Astrocyte (in vitro differentiated cells and primary cell): ENCODE measurements at regions not wholly inside any gene's neighbourhood (a gene's known extent, or its start where the extent isn't known, plus 50 kb on each side); places are given as distances from the start of the nearest gene placed in this dataset.

ENCODE experiments used
- DNase-seq: peaks from one replicate; pipeline ENCODE4 v3.0.0-alpha.2; 2010; ENCODE audit warnings: low read depth
- FAIRE-seq: peaks from 2 replicates; lab custom pipeline; 2011; peaks lifted over from hg19 to GRCh38; lab: Jason Lieb, UNC
- H2AFZ ChIP-seq: 2 replicates; pipeline ENCODE4 v1.6.0; 2012; ENCODE audit warnings: low read depth, low read length, inconsistent platforms
- H3K27ac ChIP-seq: 2 replicates; pipeline ENCODE4 v1.5.1; 2011; ENCODE audit warnings: low read depth, low read length, inconsistent platforms
- H3K27me3 ChIP-seq: 2 replicates; pipeline ENCODE4 v1.6.0; 2011; ENCODE audit warnings: low read length, inconsistent platforms; ENCODE audit not compliant: insufficient read depth
- H3K36me3 ChIP-seq: 2 replicates; pipeline ENCODE4 v1.5.1; 2011; ENCODE audit warnings: low read length, inconsistent platforms; ENCODE audit not compliant: insufficient read depth
- H3K4me1 ChIP-seq: 2 replicates; pipeline ENCODE4 v1.5.1; 2011; ENCODE audit warnings: low read length, inconsistent platforms; ENCODE audit not compliant: insufficient read depth
- H3K4me2 ChIP-seq: 2 replicates; pipeline ENCODE4 v1.6.0; 2012; ENCODE audit warnings: low read length, inconsistent platforms
- H3K4me3 ChIP-seq: 2 replicates; pipeline ENCODE4 v1.5.1; 2011; ENCODE audit warnings: low read depth, mild to moderate bottlenecking, low read length, inconsistent platforms; ENCODE audit not compliant: insufficient read depth
- H3K79me2 ChIP-seq: 2 replicates; pipeline ENCODE4 v1.6.0; 2012; ENCODE audit warnings: mild to moderate bottlenecking, low read length, inconsistent platforms; ENCODE audit not compliant: insufficient read depth
- H3K9ac ChIP-seq: 2 replicates; pipeline ENCODE4 v1.6.0; 2012; ENCODE audit warnings: mild to moderate bottlenecking, low read length, inconsistent platforms
- H3K9me3 ChIP-seq: 2 replicates; pipeline ENCODE4 v1.5.1; 2012; ENCODE audit warnings: low read depth, mild to moderate bottlenecking, low read length, inconsistent platforms; ENCODE audit not compliant: insufficient read depth
- H4K20me1 ChIP-seq: 2 replicates; pipeline ENCODE4 v1.6.0; 2012; ENCODE audit warnings: low read length, inconsistent platforms; ENCODE audit not compliant: insufficient read depth
- H3K27ac Mint-ChIP-seq: one replicate; pipeline ENCODE4 v1.8.0; 2021; ENCODE audit warnings: mild to moderate bottlenecking, mixed read lengths; ENCODE audit not compliant: unreplicated experiment
- H3K27me3 Mint-ChIP-seq: one replicate; pipeline ENCODE4 v1.8.0; 2021; ENCODE audit warnings: low read depth, mixed read lengths; ENCODE audit not compliant: unreplicated experiment
- H3K36me3 Mint-ChIP-seq: one replicate; pipeline ENCODE4 v1.8.0; 2021; ENCODE audit warnings: low read depth, mixed read lengths; ENCODE audit not compliant: unreplicated experiment
- H3K4me1 Mint-ChIP-seq: one replicate; pipeline ENCODE4 v1.8.0; 2021; ENCODE audit warnings: low read depth, mixed read lengths; ENCODE audit not compliant: unreplicated experiment
- H3K4me3 Mint-ChIP-seq: one replicate; pipeline ENCODE4 v1.8.0; 2021; ENCODE audit warnings: mild to moderate bottlenecking, moderate library complexity, mixed read lengths; ENCODE audit not compliant: unreplicated experiment
- H3K9me3 Mint-ChIP-seq: one replicate; pipeline ENCODE4 v1.8.0; 2021; ENCODE audit warnings: mild to moderate bottlenecking, mixed read lengths; ENCODE audit not compliant: unreplicated experiment
- EZH2 ChIP-seq: IDR thresholded peaks from 2 replicates; pipeline ENCODE4 v1.6.1; 2012; ENCODE audit warnings: mild to moderate bottlenecking, low read length, inconsistent platforms; ENCODE audit not compliant: insufficient read depth
- TF ChIP-seq, protein P1 (sequence below): IDR thresholded peaks from 2 replicates; pipeline ENCODE4 v1.5.1; 2011; ENCODE audit warnings: low read depth, mild to moderate bottlenecking, inconsistent platforms, low read length, moderate library complexity; ENCODE audit not compliant: insufficient read depth

GRCh38 chr20:24799971-24800580, 149.0 kb upstream of the CST7 start:
- no peak overlapping the region for H3K4me3 ChIP-seq
- no peak overlapping the region for H3K27ac ChIP-seq
- TF ChIP-seq, protein P1, sequence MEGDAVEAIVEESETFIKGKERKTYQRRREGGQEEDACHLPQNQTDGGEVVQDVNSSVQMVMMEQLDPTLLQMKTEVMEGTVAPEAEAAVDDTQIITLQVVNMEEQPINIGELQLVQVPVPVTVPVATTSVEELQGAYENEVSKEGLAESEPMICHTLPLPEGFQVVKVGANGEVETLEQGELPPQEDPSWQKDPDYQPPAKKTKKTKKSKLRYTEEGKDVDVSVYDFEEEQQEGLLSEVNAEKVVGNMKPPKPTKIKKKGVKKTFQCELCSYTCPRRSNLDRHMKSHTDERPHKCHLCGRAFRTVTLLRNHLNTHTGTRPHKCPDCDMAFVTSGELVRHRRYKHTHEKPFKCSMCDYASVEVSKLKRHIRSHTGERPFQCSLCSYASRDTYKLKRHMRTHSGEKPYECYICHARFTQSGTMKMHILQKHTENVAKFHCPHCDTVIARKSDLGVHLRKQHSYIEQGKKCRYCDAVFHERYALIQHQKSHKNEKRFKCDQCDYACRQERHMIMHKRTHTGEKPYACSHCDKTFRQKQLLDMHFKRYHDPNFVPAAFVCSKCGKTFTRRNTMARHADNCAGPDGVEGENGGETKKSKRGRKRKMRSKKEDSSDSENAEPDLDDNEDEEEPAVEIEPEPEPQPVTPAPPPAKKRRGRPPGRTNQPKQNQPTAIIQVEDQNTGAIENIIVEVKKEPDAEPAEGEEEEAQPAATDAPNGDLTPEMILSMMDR: no peak
- TF ChIP-seq EZH2: no peak
- no peaks in the 10 kb centered on the region for H3K9me3 ChIP-seq
- Mint-ChIP-seq H3K36me3 (no peaks in the 10 kb centered on the region), H3K27me3 (peaks cover 19% of the 10 kb centered on the region), H3K4me1 (peaks cover 18% of the 10 kb centered on the region), H3K27ac (no peak overlapping the region), H3K9me3 (peaks cover 4% of the 10 kb centered on the region), H3K4me3 (no peak overlapping the region)
- no peaks in the 10 kb centered on the region for H3K27me3 ChIP-seq
- no peaks in the 10 kb centered on the region for H4K20me1 ChIP-seq
- H3K4me2 ChIP-seq: no peak overlapping the region
- no peak overlapping the region for H3K9ac ChIP-seq
- DNase-seq: no peak
- no peaks in the 10 kb centered on the region for H3K79me2 ChIP-seq
- no peak overlapping the region for H2AFZ ChIP-seq
- FAIRE-seq: no peak
- H3K4me1 ChIP-seq: peaks cover 11% of the 10 kb centered on the region
- no peaks in the 10 kb centered on the region for H3K36me3 ChIP-seq

DNA sequence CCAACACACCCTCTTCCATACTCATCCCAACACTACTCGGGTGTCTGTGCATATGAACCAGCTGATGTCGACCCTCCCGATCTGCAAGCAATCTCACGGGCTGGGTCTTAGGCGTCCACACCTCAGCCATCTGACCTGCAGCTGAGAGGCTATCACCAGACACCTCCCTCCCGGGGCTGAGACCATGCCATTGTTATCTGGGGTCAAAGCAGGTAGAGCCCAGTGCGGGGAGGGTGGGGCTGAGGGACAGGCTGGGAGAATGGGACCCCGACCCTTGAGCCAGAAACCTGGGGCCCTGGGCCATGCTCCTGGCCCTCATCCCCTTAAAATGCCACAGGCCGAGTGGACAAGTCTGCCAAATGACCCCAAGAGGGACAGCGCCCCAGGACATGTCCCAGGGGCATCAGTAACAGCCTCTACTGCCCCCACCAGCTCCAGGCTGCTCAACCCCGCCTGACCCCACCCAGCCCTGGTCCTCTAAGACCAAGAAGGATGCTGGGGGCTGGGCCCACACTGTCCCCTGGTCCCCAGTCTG, 146.7 kb upstream of the CST7 start:
- H3K79me2 ChIP-seq: no peaks in the 10 kb centered on the region
- FAIRE-seq: no peak

More for the DNA sequence above, 146.7 kb upstream of the CST7 start:
- H3K27ac Mint-ChIP-seq: no peak overlapping the region
- Histone ChIP-seq H3K4me2 (no peak overlapping the region), H3K4me3 (no peak overlapping the region), H3K4me1 (peaks cover 11% of the 10 kb centered on the region), H2AFZ (no peak overlapping the region), H4K20me1 (no peaks in the 10 kb centered on the region), H3K27ac (no peak overlapping the region), H3K9me3 (no peaks in the 10 kb centered on the region), H3K9ac (no peak overlapping the region), H3K27me3 (no peaks in the 10 kb centered on the region), H3K36me3 (no peaks in the 10 kb centered on the region)
- TF ChIP-seq, protein P1: no peak
- no peak for TF ChIP-seq EZH2
- DNase-seq: no peak
- H3K36me3 Mint-ChIP-seq: no peaks in the 10 kb centered on the region
- peaks cover 4% of the 10 kb centered on the region for H3K9me3 Mint-ChIP-seq
- H3K4me3 Mint-ChIP-seq: no peak overlapping the region
- peaks cover 28% of the 10 kb centered on the region for H3K27me3 Mint-ChIP-seq
- H3K4me1 Mint-ChIP-seq: peaks cover 11% of the 10 kb centered on the region
